ENCODE measurements at regions not wholly inside any gene's neighbourhood (a gene's known extent, or its start where the extent isn't known, plus 50 kb on each side); places are given as distances from the start of the nearest gene placed in this dataset.

DNA sequence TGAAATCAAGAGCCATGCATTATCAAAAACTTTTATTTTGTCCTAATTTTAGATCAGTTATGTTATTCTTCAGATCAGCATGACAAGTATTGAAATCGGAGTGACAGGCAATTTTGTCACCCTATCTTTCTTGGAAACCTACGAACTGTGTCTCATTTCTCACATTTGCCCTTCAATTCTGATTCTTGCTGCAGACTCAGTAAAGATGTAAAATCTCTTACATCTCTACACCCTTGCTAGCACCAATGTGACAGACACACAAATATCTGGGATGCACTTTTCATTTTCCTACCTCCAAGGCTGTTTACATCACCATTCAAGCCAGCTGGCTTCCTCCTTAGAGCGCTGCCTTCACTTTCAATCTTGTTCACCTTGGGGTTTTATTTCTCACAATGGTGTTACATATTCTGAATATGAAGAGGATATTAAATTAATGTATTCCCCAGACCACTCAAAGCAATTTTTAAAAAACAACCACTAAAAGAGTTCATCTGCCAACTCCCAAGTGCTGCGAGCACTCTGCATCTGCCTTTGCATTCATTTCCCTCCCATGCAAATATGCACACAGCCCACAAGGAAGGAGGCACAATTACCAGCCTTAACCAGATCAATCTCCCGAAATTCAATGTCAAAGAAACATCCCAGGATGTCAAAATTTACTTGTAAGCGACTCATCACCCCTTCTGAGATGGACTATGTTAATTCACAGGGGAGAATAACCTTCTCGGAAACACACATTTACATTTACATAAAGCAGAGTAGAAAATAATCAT, 164.3 kb downstream of the ENC1 start (continued):
- TF ChIP-seq, protein P1, sequence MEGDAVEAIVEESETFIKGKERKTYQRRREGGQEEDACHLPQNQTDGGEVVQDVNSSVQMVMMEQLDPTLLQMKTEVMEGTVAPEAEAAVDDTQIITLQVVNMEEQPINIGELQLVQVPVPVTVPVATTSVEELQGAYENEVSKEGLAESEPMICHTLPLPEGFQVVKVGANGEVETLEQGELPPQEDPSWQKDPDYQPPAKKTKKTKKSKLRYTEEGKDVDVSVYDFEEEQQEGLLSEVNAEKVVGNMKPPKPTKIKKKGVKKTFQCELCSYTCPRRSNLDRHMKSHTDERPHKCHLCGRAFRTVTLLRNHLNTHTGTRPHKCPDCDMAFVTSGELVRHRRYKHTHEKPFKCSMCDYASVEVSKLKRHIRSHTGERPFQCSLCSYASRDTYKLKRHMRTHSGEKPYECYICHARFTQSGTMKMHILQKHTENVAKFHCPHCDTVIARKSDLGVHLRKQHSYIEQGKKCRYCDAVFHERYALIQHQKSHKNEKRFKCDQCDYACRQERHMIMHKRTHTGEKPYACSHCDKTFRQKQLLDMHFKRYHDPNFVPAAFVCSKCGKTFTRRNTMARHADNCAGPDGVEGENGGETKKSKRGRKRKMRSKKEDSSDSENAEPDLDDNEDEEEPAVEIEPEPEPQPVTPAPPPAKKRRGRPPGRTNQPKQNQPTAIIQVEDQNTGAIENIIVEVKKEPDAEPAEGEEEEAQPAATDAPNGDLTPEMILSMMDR (IDR thresholded peaks at IDR 0.05 in 2 of 3, conservative IDR thresholded peaks at IDR 0.05 in 1 of 3; ENCODE audit: borderline replicate concordance in 1 of 3, insufficient read depth in 1 of 3, low read depth in 2 of 3, low read length in 2 of 3) = no peak
- no peak for TF ChIP-seq ELF1 (IDR thresholded peaks at IDR 0.05; ENCODE audit: borderline replicate concordance, low read depth)
- TF ChIP-seq EZH2phosphoT487 (IDR thresholded peaks at IDR 0.05; ENCODE audit: borderline replicate concordance) = no peak
- TF ChIP-seq SRF (IDR thresholded peaks at IDR 0.05; ENCODE audit: low read depth) = no peak
- no peak for TF ChIP-seq SP1 (IDR thresholded peaks at IDR 0.05; ENCODE audit: low read depth)
- no peak for TF ChIP-seq POLR2A (IDR thresholded peaks at IDR 0.05; ENCODE audit: borderline replicate concordance, extremely low read depth, insufficient read depth, insufficient read length)
- no peak for TF ChIP-seq POLR2AphosphoS5 (IDR thresholded peaks at IDR 0.05; ENCODE audit: low read depth, low read length)

DNA sequence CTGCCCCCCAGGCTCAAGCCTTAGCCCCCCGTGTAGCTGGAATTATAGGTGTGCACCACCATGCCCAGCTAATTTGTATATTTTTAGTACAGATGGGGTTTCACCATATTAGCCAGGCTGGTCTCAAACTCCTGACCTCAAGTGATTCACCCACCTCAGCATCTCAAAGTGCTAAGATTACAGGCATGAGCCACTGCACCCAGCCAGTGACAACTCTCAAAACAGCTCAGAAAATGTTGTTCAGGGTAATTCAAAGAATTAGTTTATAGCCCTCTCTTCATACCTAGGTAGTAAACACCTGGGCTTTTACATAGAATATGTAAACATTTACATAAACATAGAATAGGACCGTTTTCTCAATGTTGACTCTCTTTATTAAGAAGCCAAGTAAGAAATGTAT, 168.7 kb downstream of the ENC1 start:
- H3K9me3 ChIP-seq (ENCODE audit: control insufficient read depth in 1 of 2, insufficient read depth in 1 of 2, low read depth in 1 of 2, low read length in 2 of 2) = no peaks in the 10 kb centered on the region
- TF ChIP-seq, protein P1 (IDR thresholded peaks at IDR 0.05 in 2 of 3, conservative IDR thresholded peaks at IDR 0.05 in 1 of 3; ENCODE audit: borderline replicate concordance in 1 of 3, insufficient read depth in 1 of 3, low read depth in 2 of 3, low read length in 2 of 3) = no peak
- no peak for TF ChIP-seq ELF1 (IDR thresholded peaks at IDR 0.05; ENCODE audit: borderline replicate concordance, low read depth)
- no peak for TF ChIP-seq SRF (IDR thresholded peaks at IDR 0.05; ENCODE audit: low read depth)
- TF ChIP-seq ZNF274 (IDR thresholded peaks at IDR 0.05; ENCODE audit: low read depth, low read length) = no peak
- TF ChIP-seq SIN3A (IDR thresholded peaks at IDR 0.05; ENCODE audit: low read depth) = no peak
- TF ChIP-seq, protein P2, sequence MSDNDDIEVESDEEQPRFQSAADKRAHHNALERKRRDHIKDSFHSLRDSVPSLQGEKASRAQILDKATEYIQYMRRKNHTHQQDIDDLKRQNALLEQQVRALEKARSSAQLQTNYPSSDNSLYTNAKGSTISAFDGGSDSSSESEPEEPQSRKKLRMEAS (IDR thresholded peaks at IDR 0.05) = no peak
- H3K79me2 ChIP-seq (ENCODE audit: insufficient read depth, low read length) = no peaks in the 10 kb centered on the region
- ATAC-seq (no peak), DNase-seq (ENCODE audit: low read depth, low spot score) (no peak)
- no peaks in the 10 kb centered on the region for H3K27me3 ChIP-seq (ENCODE audit: insufficient read depth, low read length)
- POLR2A ChIA-PET = no interaction called here
- BruUV-seq (replicated peaks) = no TSS peak
- no peak overlapping the region for H3K4me2 ChIP-seq (ENCODE audit: low read length)
- no peak overlapping the region for H3K9ac ChIP-seq (ENCODE audit: low read length)
- no peak overlapping the region for H3K4me3 ChIP-seq (replicated peaks in 1 of 2; ENCODE audit: low read depth in 1 of 2, low read length in 2 of 2)
- H2AFZ ChIP-seq (ENCODE audit: low read depth, low read length, poor library complexity, severe bottlenecking) = no peak overlapping the region
- H3K27ac ChIP-seq (ENCODE audit: low read depth, low read length) = no peak overlapping the region
- H3K9me2 ChIP-seq (ENCODE audit: insufficient read depth) = no peaks in the 10 kb centered on the region
- no peaks in the 10 kb centered on the region for H4K20me1 ChIP-seq (ENCODE audit: insufficient read depth)
- H3K4me1 ChIP-seq (ENCODE audit: control insufficient read depth in 1 of 2, insufficient read depth in 2 of 2, low read length in 2 of 2) = no peaks in the 10 kb centered on the region
- no peaks in the 10 kb centered on the region for H3K36me3 ChIP-seq (ENCODE audit: control insufficient read depth in 1 of 2, insufficient read depth in 2 of 2, low read length in 2 of 2)
- CTCF ChIA-PET = no interaction called here
- intact Hi-C loops (cut with micrococcal nuclease) = no loop called here
- RAD21 ChIA-PET (ENCODE audit: low non-redundant PET in 1 of 2, low total read pairs in 2 of 2, uncharacterized antibody in 2 of 2, unreplicated experiment in 2 of 2) = no interaction called here
